ENCODE measurements at regions not wholly inside any gene's neighbourhood (a gene's known extent, or its start where the extent isn't known, plus 50 kb on each side); places are given as distances from the start of the nearest gene placed in this dataset.

DNA sequence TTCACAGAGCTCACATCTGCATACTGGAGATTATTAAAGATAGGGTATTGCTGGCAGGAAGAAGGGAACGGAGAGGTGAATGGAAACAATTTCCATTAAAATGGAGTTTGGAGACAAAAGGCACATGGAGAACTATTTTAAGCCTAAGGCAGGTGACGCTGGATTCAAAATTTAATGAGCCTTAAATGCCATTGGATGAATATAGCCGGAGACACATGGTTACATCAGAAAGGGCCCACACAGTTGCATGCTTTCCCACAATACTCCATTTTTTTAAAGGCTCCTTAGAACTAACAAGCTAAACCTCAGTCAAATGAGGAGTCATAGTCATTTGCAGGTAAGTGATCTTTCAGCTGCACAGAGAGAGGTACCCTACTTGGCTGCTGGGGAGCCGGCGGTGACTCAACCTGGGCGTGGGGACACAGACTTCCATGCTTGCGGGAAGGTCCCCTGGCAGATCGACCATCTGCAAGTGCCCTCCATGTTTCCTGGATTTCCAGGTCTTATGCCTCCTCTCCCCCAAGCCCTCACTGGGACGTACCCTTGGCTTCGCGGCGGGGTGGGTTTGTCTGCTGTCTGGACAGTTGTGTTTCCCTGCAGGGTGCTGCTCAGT is 259.2 kb downstream of the CBLN1 start:
- no peak overlapping the region for H3K9ac ChIP-seq (ENCODE audit: low read length in 3 of 3)
- no peaks in the 10 kb centered on the region for H3K36me3 ChIP-seq (ENCODE audit: control insufficient read depth in 2 of 3, insufficient read depth in 3 of 3, low read length in 3 of 3)
- H3K27ac ChIP-seq (ENCODE audit: low read depth in 2 of 2, low read length in 2 of 2) = no peak overlapping the region
- no peak for FAIRE-seq
- no peak overlapping the region for H3K4me3 ChIP-seq (ENCODE audit: low read length in 3 of 3)
- H3K4me1 ChIP-seq (ENCODE audit: control insufficient read depth in 2 of 3, insufficient read depth in 2 of 3, low read depth in 1 of 3, low read length in 3 of 3) = peaks cover 0 to 4% (median 0%) of the 10 kb centered on the region in 3 donors
- TF ChIP-seq, protein P1, sequence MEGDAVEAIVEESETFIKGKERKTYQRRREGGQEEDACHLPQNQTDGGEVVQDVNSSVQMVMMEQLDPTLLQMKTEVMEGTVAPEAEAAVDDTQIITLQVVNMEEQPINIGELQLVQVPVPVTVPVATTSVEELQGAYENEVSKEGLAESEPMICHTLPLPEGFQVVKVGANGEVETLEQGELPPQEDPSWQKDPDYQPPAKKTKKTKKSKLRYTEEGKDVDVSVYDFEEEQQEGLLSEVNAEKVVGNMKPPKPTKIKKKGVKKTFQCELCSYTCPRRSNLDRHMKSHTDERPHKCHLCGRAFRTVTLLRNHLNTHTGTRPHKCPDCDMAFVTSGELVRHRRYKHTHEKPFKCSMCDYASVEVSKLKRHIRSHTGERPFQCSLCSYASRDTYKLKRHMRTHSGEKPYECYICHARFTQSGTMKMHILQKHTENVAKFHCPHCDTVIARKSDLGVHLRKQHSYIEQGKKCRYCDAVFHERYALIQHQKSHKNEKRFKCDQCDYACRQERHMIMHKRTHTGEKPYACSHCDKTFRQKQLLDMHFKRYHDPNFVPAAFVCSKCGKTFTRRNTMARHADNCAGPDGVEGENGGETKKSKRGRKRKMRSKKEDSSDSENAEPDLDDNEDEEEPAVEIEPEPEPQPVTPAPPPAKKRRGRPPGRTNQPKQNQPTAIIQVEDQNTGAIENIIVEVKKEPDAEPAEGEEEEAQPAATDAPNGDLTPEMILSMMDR (IDR thresholded peaks at IDR 0.05; ENCODE audit: borderline replicate concordance, extremely low read depth, insufficient read depth) = no peak
- no peak for DNase-seq
- H3K27me3 ChIP-seq (ENCODE audit: control insufficient read depth, insufficient read depth, low read length) = no peaks in the 10 kb centered on the region
- H3K9me3 ChIP-seq (ENCODE audit: control insufficient read depth in 2 of 3, insufficient read depth in 1 of 3, low read length in 3 of 3) = no peaks in the 10 kb centered on the region
- intact Hi-C loops (cut with DNase I) = no loop called here

DNA sequence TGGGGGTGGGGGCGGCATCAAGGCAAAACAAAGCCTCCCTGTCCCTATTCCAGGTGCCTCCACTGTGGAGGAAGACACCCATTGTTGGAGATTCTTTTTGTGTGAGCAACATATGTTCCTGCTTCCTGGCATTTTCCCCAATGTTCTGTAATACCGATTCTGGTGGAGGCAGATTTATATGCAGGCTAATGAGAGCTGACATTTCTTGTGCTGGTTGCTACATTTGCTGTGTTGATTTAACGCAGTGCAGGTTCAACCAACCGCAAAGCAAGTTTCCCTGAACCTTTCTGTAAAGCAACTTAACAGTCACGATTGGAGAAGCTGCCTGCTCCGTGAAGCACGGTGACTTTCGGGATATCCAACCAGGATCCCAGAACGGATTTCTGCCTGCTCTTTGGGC is 260.5 kb downstream of the CBLN1 start:
- TF ChIP-seq, protein P1 (IDR thresholded peaks at IDR 0.05; ENCODE audit: borderline replicate concordance, extremely low read depth, insufficient read depth) = no peak
- Histone ChIP-seq H3K36me3 (ENCODE audit: control insufficient read depth in 2 of 3, insufficient read depth in 3 of 3, low read length in 3 of 3) (no peaks in the 10 kb centered on the region), H3K27me3 (ENCODE audit: control insufficient read depth, insufficient read depth, low read length) (no peaks in the 10 kb centered on the region), H3K4me1 (ENCODE audit: control insufficient read depth in 2 of 3, insufficient read depth in 2 of 3, low read depth in 1 of 3, low read length in 3 of 3) (peaks cover 0 to 4% (median 0%) of the 10 kb centered on the region in 3 donors), H3K27ac (ENCODE audit: low read depth in 2 of 2, low read length in 2 of 2) (no peak overlapping the region), H3K9me3 (ENCODE audit: control insufficient read depth in 2 of 3, insufficient read depth in 1 of 3, low read length in 3 of 3) (no peaks in the 10 kb centered on the region), H3K4me3 (ENCODE audit: low read length in 3 of 3) (no peak overlapping the region), H3K9ac (ENCODE audit: low read length in 3 of 3) (no peak overlapping the region)
- FAIRE-seq = no peak
- peak in 3 of 5 donors; percentile 69 to 81 (median 77) for DNase-seq
- intact Hi-C loops (cut with DNase I) = no loop called here

DNA sequence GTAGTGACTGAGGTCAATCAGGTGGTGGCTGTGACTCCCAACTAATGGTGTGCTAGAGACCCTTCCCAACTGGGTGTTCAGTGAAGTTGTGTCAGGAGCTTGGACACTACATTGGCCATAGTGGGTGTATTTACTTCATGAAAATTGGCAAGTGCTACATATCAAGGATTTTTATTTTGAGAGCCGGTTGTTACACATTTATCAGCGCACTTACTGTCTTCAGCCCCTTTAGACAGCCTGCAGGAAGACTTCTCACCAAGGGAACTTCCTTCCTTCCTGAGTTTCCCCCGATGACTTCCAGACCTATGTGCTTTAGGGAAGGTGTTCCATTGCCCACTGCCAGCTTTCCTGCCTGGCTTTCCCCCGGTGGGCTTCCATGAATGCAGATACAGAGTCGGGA is 261.2 kb downstream of the CBLN1 start:
- Histone ChIP-seq H3K36me3 (ENCODE audit: control insufficient read depth in 2 of 3, insufficient read depth in 3 of 3, low read length in 3 of 3) (no peaks in the 10 kb centered on the region), H3K27ac (ENCODE audit: low read depth in 2 of 2, low read length in 2 of 2) (no peak overlapping the region), H3K27me3 (ENCODE audit: control insufficient read depth, insufficient read depth, low read length) (no peaks in the 10 kb centered on the region), H3K4me3 (ENCODE audit: low read length in 3 of 3) (no peak overlapping the region), H3K9me3 (ENCODE audit: control insufficient read depth in 2 of 3, insufficient read depth in 1 of 3, low read length in 3 of 3) (peaks cover 0 to 1% (median 0%) of the 10 kb centered on the region in 3 donors), H3K9ac (ENCODE audit: low read length in 3 of 3) (no peak overlapping the region), H3K4me1 (ENCODE audit: control insufficient read depth in 2 of 3, insufficient read depth in 2 of 3, low read depth in 1 of 3, low read length in 3 of 3) (peaks cover 0 to 4% (median 0%) of the 10 kb centered on the region in 3 donors)
- intact Hi-C loops (cut with DNase I) = no loop called here
- DNase-seq = peak in 1 of 5 donors; percentile 9
- TF ChIP-seq, protein P1 (IDR thresholded peaks at IDR 0.05; ENCODE audit: borderline replicate concordance, extremely low read depth, insufficient read depth) = no peak
- no peak for FAIRE-seq

DNA sequence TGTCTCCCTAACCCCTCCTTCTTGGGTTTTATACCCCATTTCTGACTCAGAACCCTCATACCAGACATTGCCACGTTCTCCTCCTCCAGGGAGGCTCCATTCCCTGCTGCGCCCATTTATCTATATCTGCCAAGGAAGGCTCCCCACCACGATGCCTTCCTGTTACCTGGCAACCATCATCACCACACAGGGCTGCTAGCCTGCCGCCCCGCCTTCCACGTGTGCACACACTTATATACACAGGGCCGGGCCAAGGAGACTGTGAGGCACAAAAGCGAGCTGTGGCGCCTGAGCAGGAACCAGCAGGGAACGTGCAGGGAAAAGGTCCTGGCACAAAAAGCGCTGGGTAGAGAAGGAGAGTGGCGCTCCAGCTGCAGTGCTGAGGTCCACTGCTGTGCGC is 261.8 kb downstream of the CBLN1 start:
- TF ChIP-seq, protein P1 (IDR thresholded peaks at IDR 0.05; ENCODE audit: borderline replicate concordance, extremely low read depth, insufficient read depth) = no peak
- DNase-seq (peak in 3 of 5 donors; percentile 38 to 46 (median 40)), FAIRE-seq (no peak)
- H3K27ac ChIP-seq (ENCODE audit: low read depth in 2 of 2, low read length in 2 of 2) = no peak overlapping the region
- peaks cover 0 to 1% (median 0%) of the 10 kb centered on the region in 3 donors for H3K9me3 ChIP-seq (ENCODE audit: control insufficient read depth in 2 of 3, insufficient read depth in 1 of 3, low read length in 3 of 3)
- no peak overlapping the region for H3K4me3 ChIP-seq (ENCODE audit: low read length in 3 of 3)
- peaks cover 0 to 4% (median 0%) of the 10 kb centered on the region in 3 donors for H3K4me1 ChIP-seq (ENCODE audit: control insufficient read depth in 2 of 3, insufficient read depth in 2 of 3, low read depth in 1 of 3, low read length in 3 of 3)
- H3K27me3 ChIP-seq (ENCODE audit: control insufficient read depth, insufficient read depth, low read length) = no peaks in the 10 kb centered on the region
- H3K9ac ChIP-seq (ENCODE audit: low read length in 3 of 3) = no peak overlapping the region
- no peaks in the 10 kb centered on the region for H3K36me3 ChIP-seq (ENCODE audit: control insufficient read depth in 2 of 3, insufficient read depth in 3 of 3, low read length in 3 of 3)
- intact Hi-C loops (cut with DNase I) = no loop called here
